WTC11 (cell line): ENCODE measurements at regions not wholly inside any gene's neighbourhood (a gene's known extent, or its start where the extent isn't known, plus 50 kb on each side); places are given as distances from the start of the nearest gene placed in this dataset.

Experiments used
- ATAC-seq: fragments of 200-7000 bp; cut with Tn5 transposase; 2 replicates; pipeline ENCODE4 v1.10.0; 2021; ENCODE audit warnings: mild to moderate bottlenecking, moderate library complexity
- CTCF ChIA-PET: fragments of 300-600 bp; sonication (Branson Sonifier 250); formaldehyde crosslinking; loops from one replicate; lab custom pipeline; 2021; ENCODE audit warnings: antibody characterized with exemption; lab: Charles Lee
- POLR2A ChIA-PET: fragments of 350-600 bp; sonication (Branson Sonifier 250); formaldehyde crosslinking; loops from one replicate; lab custom pipeline; 2021; ENCODE audit warnings: antibody characterized with exemption; lab: Charles Lee
- DNase-seq: peaks from one replicate; pipeline ENCODE4 v3.0.0; 2021; ENCODE audit warnings: low spot score
- H3K27ac Mint-ChIP-seq: 2 replicates; pipeline ENCODE4 v1.8.0; 2021; ENCODE audit warnings: mixed read lengths
- H3K27me3 Mint-ChIP-seq: 2 replicates; pipeline ENCODE4 v1.8.0; 2021; ENCODE audit warnings: low read depth, mild to moderate bottlenecking, moderate library complexity, mixed read lengths
- H3K36me3 Mint-ChIP-seq: 2 replicates; pipeline ENCODE4 v1.8.0; 2021; ENCODE audit warnings: mixed read lengths
- H3K4me1 Mint-ChIP-seq: 2 replicates; pipeline ENCODE4 v1.8.0; 2022; ENCODE audit warnings: mixed read lengths
- H3K4me3 Mint-ChIP-seq: 2 replicates; pipeline ENCODE4 v1.8.0; 2021; ENCODE audit warnings: mild to moderate bottlenecking, moderate library complexity, mixed read lengths
- H3K9me3 Mint-ChIP-seq: 2 replicates; pipeline ENCODE4 v1.8.0; 2021; ENCODE audit warnings: mixed read lengths
- ARID4B ChIP-seq: sonication (generic); formaldehyde crosslinking; IDR thresholded peaks from 2 replicates; pipeline ENCODE4 v1.8.0; 2023; ENCODE audit warnings: missing genetic modification reagents, mild to moderate bottlenecking, borderline replicate concordance
- CREM ChIP-seq: sonication (generic); formaldehyde crosslinking; IDR thresholded peaks from 2 replicates; pipeline ENCODE4 v1.8.1; 2022; ENCODE audit warnings: mild to moderate bottlenecking, missing genetic modification reagents, moderate library complexity
- ETV6 ChIP-seq: sonication (generic); formaldehyde crosslinking; IDR thresholded peaks from 2 replicates; pipeline ENCODE4 v1.8.1; 2022; ENCODE audit warnings: mild to moderate bottlenecking, missing genetic modification reagents
- FOXJ3 ChIP-seq: sonication (generic); formaldehyde crosslinking; IDR thresholded peaks from 2 replicates; pipeline ENCODE4 v1.9.0; 2021; ENCODE audit warnings: missing genetic modification reagents, mild to moderate bottlenecking, borderline replicate concordance
- GRHL2 ChIP-seq: fragments of 250-450 bp; sonication (Bioruptor Pico); IDR thresholded peaks from 2 replicates; pipeline ENCODE4 v1.8.0; 2022; ENCODE audit warnings: mild to moderate bottlenecking, moderate library complexity; ENCODE audit not compliant: insufficient replicate concordance, severe bottlenecking
- HMGA2 ChIP-seq: fragments of 250-450 bp; sonication (Bioruptor Pico); IDR thresholded peaks from 2 replicates; pipeline ENCODE4 v1.4.0; 2021; ENCODE audit warnings: mild to moderate bottlenecking, moderate library complexity
- MAX ChIP-seq: sonication (generic); formaldehyde crosslinking; IDR thresholded peaks from 2 replicates; pipeline ENCODE4 v1.8.0; 2022; ENCODE audit warnings: mild to moderate bottlenecking, missing genetic modification reagents
- MYBL2 ChIP-seq: sonication (generic); formaldehyde crosslinking; IDR thresholded peaks from 2 replicates; pipeline ENCODE4 v1.8.1; 2023; ENCODE audit warnings: mild to moderate bottlenecking, moderate library complexity, missing genetic modification reagents
- NFE2L1 ChIP-seq: sonication (generic); formaldehyde crosslinking; IDR thresholded peaks from 2 replicates; pipeline ENCODE4 v1.8.1; 2023; ENCODE audit warnings: missing genetic modification reagents
- NFYB ChIP-seq: sonication (generic); formaldehyde crosslinking; conservative IDR thresholded peaks from 2 replicates; pipeline ENCODE4 v1.8.0; 2022; ENCODE audit warnings: low read depth, missing genetic modification reagents
- NR3C1 ChIP-seq: sonication (generic); formaldehyde crosslinking; conservative IDR thresholded peaks from 2 replicates; pipeline ENCODE4 v1.8.1; 2023; ENCODE audit warnings: low read depth, mild to moderate bottlenecking, missing genetic modification reagents
- PRRX2 ChIP-seq: fragments of 250-450 bp; sonication (Bioruptor Pico); IDR thresholded peaks from 2 replicates; pipeline ENCODE4 v1.8.0; 2021; ENCODE audit warnings: mild to moderate bottlenecking
- SOX15 ChIP-seq: fragments of 250-450 bp; sonication (Bioruptor Pico); IDR thresholded peaks from 2 replicates; pipeline ENCODE4 v1.9.0; 2021; ENCODE audit warnings: mild to moderate bottlenecking
- STAT6 ChIP-seq: sonication (generic); formaldehyde crosslinking; conservative IDR thresholded peaks from 2 replicates; pipeline ENCODE4 v1.8.1; 2023; ENCODE audit warnings: mild to moderate bottlenecking, low read depth, missing genetic modification reagents, moderate library complexity
- TCF7 ChIP-seq: sonication (generic); formaldehyde crosslinking; IDR thresholded peaks from 2 replicates; pipeline ENCODE4 v1.8.0; 2022; ENCODE audit warnings: mild to moderate bottlenecking, low read depth, missing genetic modification reagents, moderate library complexity
- ZBTB21 ChIP-seq: sonication (generic); formaldehyde crosslinking; IDR thresholded peaks from 2 replicates; pipeline ENCODE4 v1.8.1; 2023; ENCODE audit warnings: mild to moderate bottlenecking, missing genetic modification reagents, borderline replicate concordance
- ZNF121 ChIP-seq: sonication (generic); formaldehyde crosslinking; IDR thresholded peaks from 2 replicates; pipeline ENCODE4 v1.8.0; 2023; ENCODE audit warnings: missing genetic modification reagents
- ZNF263 ChIP-seq: sonication (generic); formaldehyde crosslinking; IDR thresholded peaks from 2 replicates; pipeline ENCODE4 v1.8.1; 2022; ENCODE audit warnings: low read depth, mild to moderate bottlenecking, moderate library complexity, missing genetic modification reagents
- ZNF317 ChIP-seq: sonication (generic); formaldehyde crosslinking; IDR thresholded peaks from 2 replicates; pipeline ENCODE4 v1.8.1; 2023; ENCODE audit warnings: low read depth, mild to moderate bottlenecking, moderate library complexity, missing genetic modification reagents, borderline replicate concordance
- ZNF423 ChIP-seq: fragments of 250-450 bp; sonication (Bioruptor Pico); IDR thresholded peaks from 2 replicates; pipeline ENCODE4 v2.1.2; 2022; ENCODE audit warnings: mild to moderate bottlenecking, moderate library complexity
- TF ChIP-seq, protein P1 (sequence below): sonication (generic); formaldehyde crosslinking; IDR thresholded peaks from 2 replicates; pipeline ENCODE4 v1.8.1; 2023; ENCODE audit warnings: mild to moderate bottlenecking, missing genetic modification reagents
- TF ChIP-seq, protein P2 (sequence below): sonication (generic); formaldehyde crosslinking; IDR thresholded peaks from 2 replicates; pipeline ENCODE4 v1.8.1; 2022; ENCODE audit warnings: low read depth, missing genetic modification reagents, borderline replicate concordance
- TF ChIP-seq, protein P3 (sequence below): fragments of 250-450 bp; sonication (Bioruptor Pico); IDR thresholded peaks from 2 replicates; pipeline ENCODE4 v1.9.0; 2021; ENCODE audit warnings: mild to moderate bottlenecking

DNA sequence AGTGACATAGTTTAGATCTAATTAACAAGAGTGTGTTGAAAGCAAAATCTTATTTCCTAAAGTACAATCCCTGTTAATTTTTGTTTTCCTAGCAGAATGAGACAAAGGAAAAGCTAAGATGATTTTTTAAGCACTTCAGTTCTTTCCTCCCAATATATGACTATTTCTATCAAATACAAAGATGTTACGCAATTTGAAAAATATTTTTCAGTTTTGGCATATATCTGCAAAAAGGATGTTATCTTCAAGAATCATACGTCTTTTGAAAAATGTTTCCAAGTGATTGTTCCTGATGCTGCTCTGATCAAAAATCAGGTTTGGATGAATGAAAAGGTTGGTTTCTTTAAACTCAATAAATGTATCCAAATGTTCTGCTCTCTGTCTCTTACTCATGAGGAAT, 486.7 kb upstream of the CPEB2 start:
- DNase-seq: no peak
- POLR2A ChIA-PET: no interaction called here
- no peak for TF ChIP-seq CREM
- no peak for TF ChIP-seq ARID4B
- TF ChIP-seq SOX15: no peak
- no peak for TF ChIP-seq GRHL2 (CRISPR knock-in tag)
- no peak for TF ChIP-seq NR3C1 (CRISPR knock-in tag)
- TF ChIP-seq, protein P1, sequence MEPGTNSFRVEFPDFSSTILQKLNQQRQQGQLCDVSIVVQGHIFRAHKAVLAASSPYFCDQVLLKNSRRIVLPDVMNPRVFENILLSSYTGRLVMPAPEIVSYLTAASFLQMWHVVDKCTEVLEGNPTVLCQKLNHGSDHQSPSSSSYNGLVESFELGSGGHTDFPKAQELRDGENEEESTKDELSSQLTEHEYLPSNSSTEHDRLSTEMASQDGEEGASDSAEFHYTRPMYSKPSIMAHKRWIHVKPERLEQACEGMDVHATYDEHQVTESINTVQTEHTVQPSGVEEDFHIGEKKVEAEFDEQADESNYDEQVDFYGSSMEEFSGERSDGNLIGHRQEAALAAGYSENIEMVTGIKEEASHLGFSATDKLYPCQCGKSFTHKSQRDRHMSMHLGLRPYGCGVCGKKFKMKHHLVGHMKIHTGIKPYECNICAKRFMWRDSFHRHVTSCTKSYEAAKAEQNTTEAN (CRISPR knock-in tag): no peak
- no peak for TF ChIP-seq HMGA2
- TF ChIP-seq, protein P2, sequence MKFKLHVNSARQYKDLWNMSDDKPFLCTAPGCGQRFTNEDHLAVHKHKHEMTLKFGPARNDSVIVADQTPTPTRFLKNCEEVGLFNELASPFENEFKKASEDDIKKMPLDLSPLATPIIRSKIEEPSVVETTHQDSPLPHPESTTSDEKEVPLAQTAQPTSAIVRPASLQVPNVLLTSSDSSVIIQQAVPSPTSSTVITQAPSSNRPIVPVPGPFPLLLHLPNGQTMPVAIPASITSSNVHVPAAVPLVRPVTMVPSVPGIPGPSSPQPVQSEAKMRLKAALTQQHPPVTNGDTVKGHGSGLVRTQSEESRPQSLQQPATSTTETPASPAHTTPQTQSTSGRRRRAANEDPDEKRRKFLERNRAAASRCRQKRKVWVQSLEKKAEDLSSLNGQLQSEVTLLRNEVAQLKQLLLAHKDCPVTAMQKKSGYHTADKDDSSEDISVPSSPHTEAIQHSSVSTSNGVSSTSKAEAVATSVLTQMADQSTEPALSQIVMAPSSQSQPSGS (CRISPR knock-in tag): no peak
- no peak for TF ChIP-seq NFYB
- TF ChIP-seq MAX (CRISPR knock-in tag): no peak
- no peak for TF ChIP-seq ZBTB21 (CRISPR knock-in tag)
- TF ChIP-seq ZNF121: no peak
- no peak for TF ChIP-seq ZNF263
- TF ChIP-seq NFE2L1 (CRISPR knock-in tag): no peak
- no peak for TF ChIP-seq ZNF317 (CRISPR knock-in tag)
- TF ChIP-seq FOXJ3: no peak
- CTCF ChIA-PET: no interaction called here
- no peaks in the 10 kb centered on the region for H3K9me3 Mint-ChIP-seq
- H3K27me3 Mint-ChIP-seq: no peaks in the 10 kb centered on the region
- no peaks in the 10 kb centered on the region for H3K36me3 Mint-ChIP-seq
- no peak for ATAC-seq
- H3K4me3 Mint-ChIP-seq: no peak overlapping the region
- no peak overlapping the region for H3K27ac Mint-ChIP-seq
- H3K4me1 Mint-ChIP-seq: no peaks in the 10 kb centered on the region

DNA sequence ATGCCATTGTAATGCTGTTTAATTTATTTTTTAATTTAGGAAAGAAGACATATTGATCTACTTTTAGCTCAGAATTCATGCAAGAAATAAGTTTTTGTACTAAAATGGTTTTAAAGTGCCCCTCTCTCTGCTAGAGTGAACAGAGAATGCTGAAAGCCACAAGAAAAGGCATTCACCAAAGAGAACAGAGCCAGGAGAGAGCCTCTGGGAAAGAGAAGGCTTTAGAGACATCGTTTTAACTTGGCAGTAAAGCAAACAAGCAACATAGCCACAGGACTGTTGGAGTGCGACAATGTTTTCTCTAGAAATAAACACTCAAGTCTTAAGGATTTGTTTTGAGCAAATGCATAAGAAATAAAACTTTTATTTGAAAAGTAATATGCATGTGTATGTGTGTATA, 484.1 kb upstream of the CPEB2 start:
- DNase-seq: no peak
- H3K36me3 Mint-ChIP-seq: peaks cover under 1% of the 10 kb centered on the region; the same call in 1 of the 2 replicates
- H3K27ac Mint-ChIP-seq: no peak overlapping the region
- POLR2A ChIA-PET: no interaction called here
- ATAC-seq: no peak
- H3K9me3 Mint-ChIP-seq: peaks cover 10% of the 10 kb centered on the region
- no peaks in the 10 kb centered on the region for H3K4me1 Mint-ChIP-seq
- CTCF ChIA-PET: no interaction called here
- no peak overlapping the region for H3K4me3 Mint-ChIP-seq
- no peaks in the 10 kb centered on the region for H3K27me3 Mint-ChIP-seq
- TF ChIP-seq PRRX2 (CRISPR knock-in tag) (no peak), ETV6 (no peak)

GRCh38 chr4:14520171-14520570, 482.1 kb upstream of the CPEB2 start:
- no peak for ATAC-seq
- CTCF ChIA-PET: no interaction called here
- DNase-seq: no peak
- TF ChIP-seq ZNF423: no peak
- no peak for TF ChIP-seq HMGA2
- TF ChIP-seq STAT6 (CRISPR knock-in tag): no peak
- TF ChIP-seq, protein P3, sequence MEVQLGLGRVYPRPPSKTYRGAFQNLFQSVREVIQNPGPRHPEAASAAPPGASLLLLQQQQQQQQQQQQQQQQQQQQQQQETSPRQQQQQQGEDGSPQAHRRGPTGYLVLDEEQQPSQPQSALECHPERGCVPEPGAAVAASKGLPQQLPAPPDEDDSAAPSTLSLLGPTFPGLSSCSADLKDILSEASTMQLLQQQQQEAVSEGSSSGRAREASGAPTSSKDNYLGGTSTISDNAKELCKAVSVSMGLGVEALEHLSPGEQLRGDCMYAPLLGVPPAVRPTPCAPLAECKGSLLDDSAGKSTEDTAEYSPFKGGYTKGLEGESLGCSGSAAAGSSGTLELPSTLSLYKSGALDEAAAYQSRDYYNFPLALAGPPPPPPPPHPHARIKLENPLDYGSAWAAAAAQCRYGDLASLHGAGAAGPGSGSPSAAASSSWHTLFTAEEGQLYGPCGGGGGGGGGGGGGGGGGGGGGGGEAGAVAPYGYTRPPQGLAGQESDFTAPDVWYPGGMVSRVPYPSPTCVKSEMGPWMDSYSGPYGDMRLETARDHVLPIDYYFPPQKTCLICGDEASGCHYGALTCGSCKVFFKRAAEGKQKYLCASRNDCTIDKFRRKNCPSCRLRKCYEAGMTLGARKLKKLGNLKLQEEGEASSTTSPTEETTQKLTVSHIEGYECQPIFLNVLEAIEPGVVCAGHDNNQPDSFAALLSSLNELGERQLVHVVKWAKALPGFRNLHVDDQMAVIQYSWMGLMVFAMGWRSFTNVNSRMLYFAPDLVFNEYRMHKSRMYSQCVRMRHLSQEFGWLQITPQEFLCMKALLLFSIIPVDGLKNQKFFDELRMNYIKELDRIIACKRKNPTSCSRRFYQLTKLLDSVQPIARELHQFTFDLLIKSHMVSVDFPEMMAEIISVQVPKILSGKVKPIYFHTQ (CRISPR knock-in tag): no peak
- no peak for TF ChIP-seq TCF7
- no peak for TF ChIP-seq MYBL2 (CRISPR knock-in tag)

More at GRCh38 chr4:14520171-14520570, 482.1 kb upstream of the CPEB2 start:
- no peaks in the 10 kb centered on the region for H3K4me1 Mint-ChIP-seq
- no peak overlapping the region for H3K27ac Mint-ChIP-seq
- POLR2A ChIA-PET: no interaction called here
- H3K4me3 Mint-ChIP-seq: no peak overlapping the region
- no peaks in the 10 kb centered on the region for H3K27me3 Mint-ChIP-seq
- peaks cover 2% of the 10 kb centered on the region for H3K36me3 Mint-ChIP-seq
- peaks cover 13% of the 10 kb centered on the region for H3K9me3 Mint-ChIP-seq
